ENCODE measurements at regions not wholly inside any gene's neighbourhood (a gene's known extent, or its start where the extent isn't known, plus 50 kb on each side); places are given as distances from the start of the nearest gene placed in this dataset.

DNA sequence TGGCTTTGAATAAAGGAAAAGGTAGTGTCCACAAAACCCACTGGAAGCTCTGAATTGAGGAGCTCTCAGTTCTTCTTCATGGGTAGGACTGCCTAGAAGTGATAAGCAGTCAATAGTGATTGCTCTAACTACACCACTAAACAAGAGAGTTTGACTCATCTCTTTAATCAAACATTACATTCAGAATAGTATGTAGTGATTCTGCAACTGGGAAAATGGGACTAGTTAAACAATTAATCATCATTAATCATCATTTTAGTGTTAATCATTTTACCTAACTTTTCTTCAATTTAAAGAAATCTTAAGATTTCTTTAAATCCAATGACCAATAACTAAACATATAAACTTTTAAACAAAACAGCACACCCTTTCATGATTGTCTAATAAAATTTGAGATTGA, 484.0 kb upstream of the FZD8 start:
- TF ChIP-seq POU2F2 (IDR thresholded peaks at IDR 0.05; ENCODE audit: low read depth, low read length) = no peak
- no peak for TF ChIP-seq TAF1 (IDR thresholded peaks at IDR 0.05; ENCODE audit: low read depth, low read length)
- no peak for TF ChIP-seq POLR2A (IDR thresholded peaks at IDR 0.05; ENCODE audit: low read depth, low read length)
- TF ChIP-seq SPI1 (IDR thresholded peaks at IDR 0.05; ENCODE audit: low read depth, low read length) = no peak

Measured in GM12891 (cell line).